HUDEP-2 (cell line): ENCODE measurements at regions not wholly inside any gene's neighbourhood (a gene's known extent, or its start where the extent isn't known, plus 50 kb on each side); places are given as distances from the start of the nearest gene placed in this dataset.

Source experiments
- DNase-seq, 76 experiments: peaks; one replicate each; lab custom pipeline; 2025; ENCODE audit not compliant: unreplicated experiment in 76 of 76; lab: John Stamatoyannopoulos, UW

DNA sequence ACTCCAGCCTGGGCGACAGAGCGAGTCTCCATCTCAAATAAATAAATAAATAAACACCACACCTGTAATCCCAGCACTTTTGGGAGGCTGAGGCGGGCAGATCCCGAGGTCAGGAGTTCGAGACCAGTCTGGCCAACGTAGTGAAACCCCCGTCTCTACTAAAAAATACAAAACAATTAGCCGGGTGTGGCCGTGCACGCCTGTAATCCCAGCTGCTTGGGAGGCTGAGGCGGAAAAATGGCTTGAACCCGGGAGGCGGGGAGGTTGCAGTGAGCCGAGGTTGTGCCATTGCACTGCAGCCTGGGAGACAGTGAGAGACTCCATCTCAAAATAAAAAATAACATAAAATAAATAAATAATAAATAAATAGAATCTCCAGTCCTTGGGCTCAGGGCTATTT, 185.8 kb downstream of the SHOX start:
- no peak for DNase-seq

DNA sequence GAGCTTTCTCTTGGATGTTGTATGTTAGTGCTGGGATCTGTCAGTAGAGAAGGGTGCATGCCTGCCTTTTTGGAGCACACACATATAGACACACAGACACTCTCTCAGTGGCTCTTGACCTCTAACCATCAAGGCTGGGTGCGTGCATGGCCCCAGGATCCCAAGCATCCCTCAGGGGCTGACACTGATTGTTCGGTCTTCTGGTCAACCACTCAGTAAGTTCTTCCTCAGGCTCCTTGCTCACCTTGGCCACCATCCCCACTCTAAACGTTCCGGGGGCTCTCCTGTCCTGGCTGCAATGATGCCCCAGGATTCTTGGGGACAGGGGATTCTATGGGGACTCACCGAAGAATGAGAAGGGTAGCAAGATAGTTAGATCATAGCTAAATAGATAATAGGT, 179.6 kb downstream of the SHOX start:
- no peak for DNase-seq

DNA sequence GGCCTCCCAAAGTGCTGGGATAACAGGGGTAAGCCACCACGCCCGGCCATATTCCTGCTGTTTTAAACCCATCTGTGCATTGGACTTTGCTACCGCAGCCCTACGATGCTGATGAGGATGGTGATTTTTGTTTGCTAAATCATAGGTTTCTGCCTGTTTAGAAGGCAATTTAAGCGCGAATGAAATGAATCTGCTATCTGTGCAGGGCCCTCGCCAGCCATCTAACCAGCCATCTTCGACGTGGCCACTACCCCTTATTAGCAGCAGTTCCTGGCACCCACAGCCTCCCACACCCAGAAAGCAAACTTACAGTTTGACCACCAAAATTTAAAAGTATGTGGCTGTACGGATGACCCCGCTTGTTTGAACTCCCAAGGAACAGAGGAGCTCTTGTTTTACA, 178.5 kb downstream of the SHOX start:
- no peak for DNase-seq

DNA sequence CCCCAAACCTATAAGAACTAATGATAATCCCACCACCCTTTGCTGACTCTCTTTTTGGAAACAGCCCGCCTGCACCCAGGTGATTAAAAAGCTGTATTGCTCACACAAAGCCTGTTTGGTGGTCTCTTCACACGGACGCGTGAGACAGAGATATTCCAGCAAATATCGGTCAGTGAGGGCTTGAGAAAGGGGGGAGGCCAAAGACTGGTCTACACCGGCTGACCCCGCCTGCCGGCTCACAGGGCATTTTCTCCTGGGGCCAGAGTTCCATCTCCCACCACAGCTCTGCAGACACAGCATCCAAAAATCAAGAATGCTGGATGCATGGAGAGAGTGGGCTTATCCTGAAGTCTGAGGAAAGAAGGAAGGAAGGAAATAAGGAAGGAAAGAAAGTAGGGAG, 176.0 kb downstream of the SHOX start:
- DNase-seq, result no peak

DNA sequence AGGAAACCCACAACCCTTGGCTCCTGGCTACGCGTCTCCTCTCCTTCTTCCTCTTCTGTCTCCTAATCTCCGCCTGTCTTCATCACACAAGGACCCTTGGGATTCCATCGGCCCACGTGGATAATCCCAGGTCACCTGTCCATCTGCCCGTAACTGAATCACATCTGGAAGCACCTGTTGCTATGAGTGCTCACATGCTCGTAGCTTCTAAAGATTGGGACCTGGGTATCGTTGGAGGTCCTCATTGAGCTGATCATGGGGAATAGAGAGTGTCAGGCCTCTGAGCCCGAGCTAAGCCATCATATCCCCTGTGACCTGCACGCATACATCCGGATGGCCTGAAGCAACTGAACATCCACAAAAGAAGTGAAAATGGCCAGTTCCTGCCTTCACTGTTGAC, 175.4 kb downstream of the SHOX start:
- DNase-seq, result no peak

DNA sequence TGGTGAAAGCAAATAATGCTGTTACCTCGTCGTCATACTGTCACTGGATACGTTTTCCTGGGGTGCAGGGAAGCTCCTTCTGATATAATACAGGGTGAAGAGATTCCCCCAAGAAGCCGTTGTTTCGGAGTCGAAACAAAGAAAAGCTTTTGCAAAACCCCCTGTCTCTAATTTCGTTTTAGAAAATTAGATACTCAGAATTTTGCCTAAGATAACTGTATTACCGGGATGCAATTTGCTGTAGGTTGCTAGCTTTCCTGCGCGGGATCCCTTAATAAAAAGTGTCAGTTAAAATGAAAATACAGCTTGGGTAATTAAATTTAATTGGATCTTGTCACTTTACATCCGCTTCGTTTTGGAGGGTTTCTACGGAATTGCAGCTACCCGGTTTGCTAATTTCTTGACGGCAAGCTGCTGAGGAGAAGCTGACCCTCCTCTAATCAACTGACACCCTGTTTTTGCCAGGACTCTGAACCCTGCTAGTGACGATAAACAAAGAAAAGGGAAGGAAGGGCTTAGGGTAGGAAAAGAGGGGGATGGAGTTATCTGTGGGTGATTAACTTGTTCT, 174.6 kb downstream of the SHOX start:
- no peak for DNase-seq

DNA sequence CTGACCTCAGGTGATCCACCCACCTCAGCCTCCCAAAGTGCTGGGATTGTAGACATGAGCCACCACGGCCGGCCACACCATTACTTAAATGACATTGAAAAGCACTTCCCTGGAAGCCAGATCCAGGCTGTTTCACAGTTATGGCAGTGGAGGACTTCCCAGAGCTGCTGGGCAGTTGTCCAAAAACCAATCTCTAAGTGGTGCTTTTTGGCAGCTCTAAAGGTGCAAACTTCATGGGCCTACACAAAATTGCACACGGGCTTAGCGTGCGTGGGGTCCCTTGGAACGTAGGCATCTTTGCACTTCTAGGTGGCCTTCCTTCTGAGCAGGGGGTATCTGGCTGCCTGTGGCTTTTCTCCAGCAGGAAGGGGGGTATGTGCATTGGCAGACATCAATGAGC, 172.3 kb downstream of the SHOX start:
- DNase-seq, result no peak

DNA sequence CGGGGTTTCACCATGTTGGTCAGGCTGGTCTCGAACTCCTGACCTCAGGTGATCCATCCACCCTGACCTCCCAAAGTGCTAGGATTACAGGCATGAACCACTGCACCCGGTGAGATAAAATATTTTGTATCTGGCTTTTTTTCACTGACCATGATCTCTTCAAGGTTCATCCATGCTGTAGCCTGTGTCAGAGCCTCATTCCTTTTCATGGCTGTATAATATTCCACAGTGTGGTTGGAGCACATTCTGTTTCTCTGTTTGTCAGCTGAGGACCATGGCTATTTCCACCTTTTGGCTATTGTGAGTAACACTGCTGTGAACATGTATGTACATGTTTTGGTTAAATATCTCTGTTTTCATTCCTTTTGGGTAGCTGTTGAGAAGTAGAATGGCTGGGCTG, 169.2 kb downstream of the SHOX start:
- no peak for DNase-seq

DNA sequence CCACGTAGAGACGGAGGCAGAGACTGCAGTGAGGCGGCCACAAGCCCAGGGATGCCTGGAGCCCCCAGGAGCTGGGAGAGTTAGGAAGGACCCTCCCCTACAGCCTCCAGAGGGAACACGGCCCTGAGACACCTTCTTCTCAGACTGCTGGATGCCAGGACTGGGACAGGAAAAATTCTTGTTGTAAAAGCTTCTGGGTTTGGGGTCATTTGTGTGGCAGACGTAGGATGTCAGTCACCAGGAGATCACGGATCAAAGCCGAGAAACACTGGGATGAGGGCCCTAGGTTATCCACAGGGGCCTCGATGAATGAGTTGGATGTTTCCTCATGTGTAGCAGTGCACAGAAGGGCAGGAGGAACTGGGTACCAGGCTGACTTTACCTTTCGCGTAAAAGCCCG, 163.7 kb downstream of the SHOX start:
- DNase-seq, result no peak

DNA sequence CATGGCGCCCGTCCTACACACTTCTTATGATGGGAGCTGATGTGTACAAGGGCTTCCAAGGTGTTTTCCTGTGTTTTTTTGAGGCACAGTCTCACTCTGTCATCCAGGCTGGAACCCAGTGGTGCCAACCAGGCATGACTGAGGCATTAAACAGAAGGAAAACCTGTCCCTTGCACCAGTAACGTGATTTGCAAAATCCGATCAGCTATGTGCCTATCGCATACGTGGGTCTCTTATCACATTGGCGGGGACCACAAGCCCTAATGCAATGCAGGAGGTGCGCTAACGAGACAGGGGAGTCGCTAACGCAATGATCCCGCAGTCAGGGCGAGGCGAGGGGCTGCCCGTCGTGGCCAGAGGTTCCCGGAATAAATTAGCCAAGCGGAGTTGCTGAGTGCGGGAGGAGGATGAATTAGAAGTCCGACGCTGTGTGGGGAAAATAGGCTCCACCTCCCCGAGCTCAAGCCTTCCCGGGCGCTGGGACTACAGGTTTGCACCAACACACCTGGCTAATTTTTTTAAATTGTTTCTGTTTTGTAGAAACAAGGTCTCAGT, 162.7 kb downstream of the SHOX start:
- DNase-seq, result no peak

DNA sequence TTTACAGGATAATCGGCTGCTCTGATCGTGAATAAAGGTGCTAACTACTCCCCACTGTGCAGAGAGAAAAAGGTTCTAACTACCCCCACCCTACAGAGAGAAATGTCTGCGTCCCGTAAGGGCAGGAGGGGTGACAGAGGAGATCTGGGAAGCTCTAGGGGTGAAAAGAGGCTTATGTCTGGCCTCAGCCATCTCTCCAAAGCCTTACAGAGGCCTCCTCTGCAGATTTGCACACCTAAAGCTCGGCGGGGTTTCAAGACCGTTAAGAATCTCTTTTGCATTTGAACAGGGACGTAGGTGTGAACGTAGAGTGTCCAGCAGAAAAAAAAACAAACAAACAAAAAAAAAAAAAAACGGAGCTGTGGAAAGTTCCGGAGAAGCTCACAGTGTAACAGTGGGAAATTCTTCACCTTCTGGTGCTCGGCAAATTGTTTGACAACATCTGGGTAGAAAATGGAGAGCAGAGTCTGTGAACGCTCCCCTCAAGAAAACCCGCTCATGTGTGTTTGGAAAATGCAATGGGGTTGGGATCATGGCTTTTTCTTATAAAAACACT, 161.0 kb downstream of the SHOX start:
- no peak for DNase-seq

DNA sequence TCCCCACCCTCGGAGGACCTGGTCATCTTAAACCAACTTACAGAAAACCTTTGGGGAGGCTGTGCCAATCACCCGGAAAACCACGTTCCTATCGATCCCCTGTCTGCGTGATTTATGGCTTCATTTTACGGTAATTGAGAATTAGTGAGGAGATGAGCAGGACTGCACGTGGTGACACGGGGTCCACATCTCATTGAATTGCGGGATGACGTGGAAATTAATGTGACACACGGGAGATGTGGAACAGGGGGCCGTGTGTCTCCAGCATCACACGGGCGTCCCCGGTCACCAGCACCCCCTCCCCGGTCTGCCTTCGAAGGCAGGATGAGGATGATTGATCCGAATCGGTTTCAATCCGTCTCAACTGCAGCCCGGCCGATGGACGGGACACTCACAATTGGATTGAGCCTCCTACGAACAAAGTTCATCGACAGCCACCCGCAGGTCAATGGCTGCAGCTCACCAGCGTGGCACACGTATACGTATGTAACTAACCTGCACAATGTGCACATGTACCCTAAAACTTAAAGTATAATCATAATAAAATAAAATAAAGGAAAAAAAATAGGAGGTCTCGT, 160.3 kb downstream of the SHOX start:
- DNase-seq, result no peak

DNA sequence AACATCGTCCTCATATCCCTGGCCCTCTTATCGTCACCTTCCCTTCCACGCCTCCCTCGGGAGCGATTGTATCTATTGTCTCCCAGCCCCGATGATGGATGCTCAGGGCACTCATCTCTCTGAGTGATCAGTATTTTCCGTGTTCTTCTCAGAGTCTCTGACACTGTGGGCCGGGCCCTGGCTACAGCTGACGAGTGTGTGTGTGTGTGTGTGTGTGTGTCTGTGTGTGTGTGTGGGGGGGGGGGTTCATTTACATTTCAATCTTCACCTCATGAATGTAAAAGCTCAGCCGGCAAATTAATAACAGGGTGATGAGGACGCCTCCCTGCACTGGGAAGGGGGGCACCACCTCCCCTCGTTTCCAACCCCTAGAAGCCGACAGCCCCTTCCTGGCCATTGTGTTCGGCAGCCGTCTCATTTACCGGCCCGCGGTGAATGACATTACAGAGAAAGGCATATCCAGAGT, 159.5 kb downstream of the SHOX start:
- no peak for DNase-seq

DNA sequence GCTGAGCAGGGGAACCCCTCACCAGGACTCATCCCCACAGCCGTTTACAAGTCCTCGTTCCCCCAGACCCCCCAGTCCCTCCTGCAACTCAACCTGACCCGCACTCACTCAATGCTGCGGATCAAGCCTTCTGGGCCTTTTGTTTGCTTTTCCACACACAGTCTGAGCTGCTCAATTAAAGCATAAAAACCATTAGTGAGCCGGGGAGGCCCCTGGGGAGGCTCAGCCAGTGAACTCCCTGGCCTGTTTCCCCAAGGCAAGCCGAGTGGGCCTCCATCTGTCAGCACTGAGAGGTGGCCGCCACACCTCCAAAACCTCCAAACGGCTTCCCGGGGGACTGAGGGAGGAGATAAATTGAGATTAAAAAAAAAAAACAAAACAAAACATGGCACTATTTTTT, 158.5 kb downstream of the SHOX start:
- DNase-seq, result peak in 1 of 76 experiments; percentile 1

DNA sequence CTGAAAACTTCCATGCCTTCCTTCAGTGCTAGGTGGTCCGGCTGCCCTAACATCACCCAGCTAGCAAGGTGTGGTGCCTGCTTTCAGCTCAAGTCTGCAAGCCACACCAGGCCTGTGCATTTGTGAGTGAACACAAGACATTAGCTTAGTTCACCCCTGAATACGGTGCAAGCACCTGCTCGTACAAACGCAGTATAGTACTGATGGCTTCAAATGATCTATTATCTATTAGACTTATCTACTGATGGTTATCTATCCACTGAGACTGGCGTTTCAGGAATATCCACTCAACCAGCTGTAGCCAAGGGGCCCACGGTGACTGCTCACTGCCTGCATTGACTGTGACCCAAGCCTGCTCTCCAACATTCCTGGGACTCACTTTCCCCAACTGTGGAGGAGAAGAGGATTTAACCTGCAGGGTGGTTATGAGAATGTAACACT, 155.9 kb downstream of the SHOX start:
- no peak for DNase-seq

DNA sequence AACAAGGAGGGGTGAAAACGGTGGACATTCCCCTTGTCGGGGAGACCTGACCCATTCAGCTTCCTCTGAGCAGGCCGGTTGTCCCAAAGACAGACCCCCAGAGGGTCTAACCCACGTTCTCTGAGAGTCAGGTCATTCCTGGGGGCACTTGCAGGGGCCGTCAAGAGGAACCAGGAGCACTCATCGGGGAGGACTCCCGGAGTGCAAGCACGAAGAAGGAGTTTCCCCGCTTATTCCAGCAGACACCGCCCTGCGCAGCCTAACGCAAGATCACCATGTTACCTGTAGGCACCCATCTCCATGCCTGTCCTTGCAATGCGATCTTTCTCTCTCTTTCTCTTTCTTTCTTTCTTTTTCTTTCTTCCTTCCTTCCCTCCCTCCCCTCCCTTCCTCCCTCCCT, 154.2 kb downstream of the SHOX start:
- no peak for DNase-seq

DNA sequence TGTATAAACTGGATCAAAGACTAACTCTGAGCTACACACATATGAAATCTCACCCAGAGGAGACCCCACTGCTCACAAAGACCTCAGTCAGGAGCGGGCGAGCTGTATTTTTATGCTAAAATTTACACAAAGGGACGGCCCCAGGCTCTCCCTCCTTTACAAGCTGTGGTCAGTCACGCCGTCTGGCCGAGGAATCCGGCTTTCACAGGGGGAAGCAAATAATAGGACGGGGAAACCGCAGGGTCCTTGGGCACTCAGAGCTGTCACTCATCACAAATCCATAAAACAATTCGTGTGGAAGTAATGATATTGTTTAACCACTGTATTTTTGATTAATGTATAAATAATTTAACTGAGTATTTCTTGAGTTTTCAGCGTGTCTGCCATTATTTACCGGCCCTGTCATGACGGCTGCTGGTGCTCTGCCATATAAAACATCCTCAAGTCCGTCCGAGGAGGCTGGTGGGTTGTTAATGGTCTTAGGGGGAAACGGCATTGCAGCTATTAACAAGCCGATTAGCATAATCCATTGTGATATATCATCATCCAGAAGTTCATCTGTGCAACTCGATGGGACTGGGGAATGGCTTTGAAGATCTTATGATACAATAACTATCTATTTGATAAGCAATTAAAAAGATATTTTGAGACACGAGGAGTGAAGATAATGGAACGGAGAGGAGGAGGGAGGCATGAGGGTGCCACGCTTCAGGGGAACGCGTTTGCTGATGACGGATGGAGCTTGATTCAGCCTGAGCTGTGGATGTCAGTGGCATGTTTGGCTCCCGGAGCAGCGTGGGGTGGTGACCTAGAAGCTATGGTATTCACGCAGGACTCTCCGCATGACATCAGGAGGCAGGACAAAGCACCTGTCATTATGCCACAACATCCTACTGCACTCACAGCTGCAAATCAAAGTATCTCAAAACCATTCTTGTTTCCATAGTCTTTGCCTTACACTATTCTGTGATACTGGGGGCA, 150.9 kb downstream of the SHOX start:
- DNase-seq, result no peak

DNA sequence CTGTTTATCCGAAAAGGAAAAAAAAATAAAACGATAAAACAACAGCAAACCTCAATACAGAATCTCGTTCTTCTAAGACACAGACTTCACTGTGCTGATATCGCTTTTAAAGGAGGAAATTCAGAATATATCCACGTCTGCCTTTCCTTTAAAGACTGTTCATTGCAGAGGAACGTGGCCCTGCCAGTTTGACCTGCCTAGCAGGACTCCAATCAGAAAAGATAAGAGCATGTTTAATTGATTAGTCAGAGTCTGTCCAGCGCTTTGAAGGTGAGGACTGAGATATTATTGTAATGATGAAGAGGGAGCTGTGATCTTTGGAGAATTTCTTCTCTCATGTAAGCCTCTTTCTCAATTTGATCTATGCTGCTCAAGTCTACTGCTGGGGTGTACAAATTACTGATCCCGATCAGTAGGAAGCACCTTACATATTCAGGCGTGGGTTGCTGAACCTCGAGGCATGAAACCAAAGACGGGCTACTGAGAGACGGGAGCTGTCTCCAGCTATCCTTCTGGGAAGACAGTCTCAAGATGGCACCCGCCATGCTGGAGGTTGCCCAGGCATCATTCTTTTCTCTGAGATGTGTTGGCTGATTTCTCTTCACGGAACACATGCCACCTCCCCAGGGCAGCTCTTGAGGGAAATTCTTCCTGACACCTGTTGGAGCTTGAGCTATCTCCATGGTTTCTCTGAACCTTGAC, 146.1 kb downstream of the SHOX start:
- no peak for DNase-seq

DNA sequence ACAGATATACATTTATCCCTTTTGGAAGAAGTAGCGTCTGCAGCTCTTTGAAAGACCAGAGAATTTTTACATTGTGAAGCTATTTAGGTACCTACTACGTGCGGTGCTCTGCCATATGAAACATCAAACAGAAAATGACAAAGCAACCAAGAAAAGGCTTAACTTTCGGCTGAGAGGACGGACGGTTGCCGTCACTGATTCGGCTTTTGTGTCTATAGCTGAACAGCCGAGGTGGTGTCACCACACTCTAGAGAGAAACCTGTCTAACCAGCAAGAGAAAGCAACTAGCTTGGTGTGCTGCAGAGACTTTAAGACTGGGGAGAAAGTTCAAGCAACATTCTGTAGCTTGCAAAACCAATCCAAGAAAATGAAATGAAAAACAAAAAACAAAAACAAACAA, 145.5 kb downstream of the SHOX start:
- DNase-seq, result no peak

DNA sequence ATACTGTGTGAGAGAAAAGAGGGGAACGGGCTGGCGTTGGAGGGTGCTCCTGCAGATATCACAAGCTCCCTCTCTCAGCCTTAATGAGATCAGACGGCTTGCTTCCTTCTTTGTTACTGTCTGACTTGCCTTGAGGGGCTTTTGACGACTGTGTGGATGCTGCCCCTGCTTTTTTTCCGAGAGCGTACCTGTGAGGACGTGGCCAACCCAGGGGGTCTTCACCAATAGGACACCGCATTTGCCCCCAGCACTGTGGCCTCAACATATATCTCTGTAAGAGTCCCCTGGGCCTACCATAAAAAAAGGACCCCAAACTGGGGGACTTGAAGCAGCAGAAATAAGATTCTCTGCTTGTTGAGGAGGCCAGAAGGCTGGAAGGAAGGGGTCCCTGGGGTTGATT, 143.9 kb downstream of the SHOX start:
- DNase-seq, result no peak
